HEK293 (cell line): ENCODE measurements at regions not wholly inside any gene's neighbourhood (a gene's known extent, or its start where the extent isn't known, plus 50 kb on each side); places are given as distances from the start of the nearest gene placed in this dataset.
A peak's percentile ranks its signal among the peaks of the same experiment; 100 is the strongest.

Source experiments
- CTCF ChIA-PET: fragments of 350-600 bp; formaldehyde crosslinking; extraction: SDS; loops from one replicate; lab custom pipeline; 2021; ENCODE audit warnings: antibody characterized with exemption; lab: Yijun Ruan, JAX
- POLR2A ChIA-PET: fragments of 300-600 bp; formaldehyde crosslinking; extraction: SDS; loops from one replicate; lab custom pipeline; 2020; ENCODE audit warnings: antibody characterized with exemption, inconsistent platforms; lab: Yijun Ruan, JAX
- H3K27ac ChIP-seq: fragments of 200-500 bp; sonication (Bioruptor generic); 2 replicates; pipeline ENCODE4 v1.5.1; 2014; ENCODE audit warnings: low read depth, low read length, control low read depth, inconsistent platforms; ENCODE audit errors: extremely low read depth
- H3K36me3 ChIP-seq, 2 experiments: fragments of 200-500 bp in 1 of 2; sonication (Bioruptor generic) in 1 of 2; 1 replicate in 1 of 2; 2 replicates in 1 of 2; pipeline ENCODE4 v1.5.1; 2014 to 2017; ENCODE audit warnings: inconsistent platforms in 2 of 2, low read length in 2 of 2; ENCODE audit not compliant: control insufficient read depth in 2 of 2, insufficient read depth in 1 of 2
- H3K4me1 ChIP-seq: fragments of 200-500 bp; sonication (Bioruptor generic); 2 replicates; pipeline ENCODE4 v1.5.1; 2014; ENCODE audit warnings: mild to moderate bottlenecking, low read length, inconsistent platforms; ENCODE audit not compliant: control insufficient read depth, insufficient read depth
- H3K4me3 ChIP-seq: 2 replicates; pipeline ENCODE4 v1.5.1; 2011; ENCODE audit warnings: low read depth, mild to moderate bottlenecking, control low read depth, low read length, moderate library complexity
- H3K9me3 ChIP-seq: fragments of 200-500 bp; sonication (Bioruptor generic); 2 replicates; pipeline ENCODE4 v1.5.1; 2014; ENCODE audit warnings: low read depth, low read length, inconsistent platforms; ENCODE audit not compliant: control insufficient read depth, insufficient read depth
- FEZF1 ChIP-seq: fragments of 450-650 bp; formaldehyde crosslinking; IDR thresholded peaks from 2 replicates; pipeline ENCODE4 v1.5.1; 2016; ENCODE audit warnings: missing biosample characterization, missing genetic modification characterization
- KLF10 ChIP-seq: fragments of 450-650 bp; IDR thresholded peaks from 2 replicates; pipeline ENCODE4 v1.5.1; 2018; ENCODE audit warnings: missing biosample characterization, mild to moderate bottlenecking, missing genetic modification characterization
- SETDB1 ChIP-seq: IDR thresholded peaks from one replicate; pipeline ENCODE4 v1.6.1; 2017; ENCODE audit warnings: mild to moderate bottlenecking, low read length, moderate library complexity, mixed read lengths; ENCODE audit not compliant: insufficient read length
- ZBTB1 ChIP-seq: fragments of 450-650 bp; formaldehyde crosslinking; IDR thresholded peaks from 2 replicates; pipeline ENCODE4 v1.5.1; 2016; ENCODE audit warnings: missing biosample characterization, missing genetic modification characterization
- ZNF202 ChIP-seq: fragments of 450-650 bp; formaldehyde crosslinking; IDR thresholded peaks from 2 replicates; pipeline ENCODE4 v1.5.1; 2016; ENCODE audit warnings: missing biosample characterization, missing genetic modification characterization, borderline replicate concordance
- ZNF239 ChIP-seq: fragments of 450-650 bp; formaldehyde crosslinking; IDR thresholded peaks from 2 replicates; pipeline ENCODE4 v1.5.1; 2016; ENCODE audit warnings: missing biosample characterization, missing genetic modification characterization
- ZNF521 ChIP-seq: fragments of 450-650 bp; formaldehyde crosslinking; IDR thresholded peaks from 2 replicates; pipeline ENCODE4 v1.5.1; 2017; ENCODE audit warnings: missing biosample characterization, mild to moderate bottlenecking, missing genetic modification characterization
- ZNF529 ChIP-seq: fragments of 450-650 bp; formaldehyde crosslinking; IDR thresholded peaks from 2 replicates; pipeline ENCODE4 v1.5.1; 2017; ENCODE audit warnings: missing genetic modification characterization, missing biosample characterization; ENCODE audit not compliant: insufficient replicate concordance
- ZNF596 ChIP-seq: fragments of 450-650 bp; IDR thresholded peaks from 2 replicates; pipeline ENCODE4 v1.5.0; 2018; ENCODE audit warnings: missing biosample characterization, mild to moderate bottlenecking, missing genetic modification characterization, moderate library complexity
- ZNF658 ChIP-seq: fragments of 450-650 bp; formaldehyde crosslinking; IDR thresholded peaks from 2 replicates; pipeline ENCODE4; 2016; ENCODE audit warnings: missing biosample characterization, missing genetic modification characterization
- ZNF664 ChIP-seq: fragments of 450-650 bp; formaldehyde crosslinking; IDR thresholded peaks from 2 replicates; pipeline ENCODE4 v1.5.1; 2016; ENCODE audit warnings: missing biosample characterization, missing genetic modification characterization
- ZNF707 ChIP-seq: fragments of 450-650 bp; formaldehyde crosslinking; IDR thresholded peaks from 2 replicates; pipeline ENCODE4 v1.5.1; 2016; ENCODE audit warnings: missing biosample characterization, missing genetic modification characterization
- ZNF76 ChIP-seq: fragments of 450-650 bp; formaldehyde crosslinking; IDR thresholded peaks from 2 replicates; pipeline ENCODE4; 2016; ENCODE audit warnings: low read depth, missing biosample characterization, missing genetic modification characterization, borderline replicate concordance
- ZNF837 ChIP-seq: fragments of 450-650 bp; formaldehyde crosslinking; IDR thresholded peaks from 2 replicates; pipeline ENCODE4 v1.5.1; 2016; ENCODE audit warnings: missing biosample characterization, missing genetic modification characterization
- ZXDB ChIP-seq: fragments of 450-650 bp; formaldehyde crosslinking; IDR thresholded peaks from 2 replicates; pipeline ENCODE4 v1.5.1; 2016; ENCODE audit warnings: missing biosample characterization, missing genetic modification characterization
- TF ChIP-seq, protein P1 (sequence below): fragments of 450-650 bp; formaldehyde crosslinking; IDR thresholded peaks from 2 replicates; pipeline ENCODE4 v1.5.1; 2016; ENCODE audit warnings: missing biosample characterization, missing genetic modification characterization
- TF ChIP-seq, protein P2 (sequence below): fragments of 450-650 bp; formaldehyde crosslinking; IDR thresholded peaks from 2 replicates; pipeline ENCODE4 v1.5.1; 2016; ENCODE audit warnings: missing biosample characterization, missing genetic modification characterization
- TF ChIP-seq, protein P3 (sequence below): fragments of 450-650 bp; formaldehyde crosslinking; optimal IDR thresholded peaks from 2 replicates; pipeline ENCODE3; 2016; ENCODE audit warnings: missing biosample characterization, mild to moderate bottlenecking, missing genetic modification characterization
- TF ChIP-seq, protein P4 (sequence below): fragments of 450-650 bp; formaldehyde crosslinking; IDR thresholded peaks from 2 replicates; pipeline ENCODE4 v1.5.1; 2016; ENCODE audit warnings: missing biosample characterization, missing genetic modification characterization, low read depth
- TF ChIP-seq, protein P5 (sequence below): fragments of 450-650 bp; formaldehyde crosslinking; IDR thresholded peaks from 2 replicates; pipeline ENCODE4 v1.5.1; 2017; ENCODE audit warnings: missing biosample characterization, mild to moderate bottlenecking, missing genetic modification characterization, moderate library complexity

DNA sequence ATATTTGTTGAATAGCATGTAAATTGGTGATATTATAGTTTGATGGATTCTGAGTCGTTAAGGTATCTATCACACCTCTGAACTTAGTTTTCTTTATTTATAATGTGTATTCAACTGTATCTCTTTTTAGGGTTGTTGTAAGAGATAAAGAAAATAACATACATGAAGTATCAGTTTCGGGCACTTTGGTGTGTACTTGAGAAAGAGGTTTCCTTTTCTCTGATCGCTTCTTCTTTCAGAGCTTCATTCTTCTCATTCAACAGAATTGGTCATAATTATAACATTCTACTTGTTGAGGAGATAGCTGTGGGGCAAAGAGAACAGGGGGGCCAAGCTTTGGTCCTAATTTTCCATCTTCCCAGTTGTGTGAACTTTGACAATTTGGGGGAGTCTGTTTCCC lies 508.0 kb downstream of the PLPP3 start:
- no peaks in the 10 kb centered on the region for H3K4me1 ChIP-seq
- H3K9me3 ChIP-seq, result no peaks in the 10 kb centered on the region
- H3K27ac ChIP-seq, result no peak overlapping the region
- H3K36me3 ChIP-seq, result no peaks in the 10 kb centered on the region
- POLR2A ChIA-PET, result no interaction called here
- no peak overlapping the region for H3K4me3 ChIP-seq
- TF ChIP-seq ZNF202 (tag by site-specific recombination) (no peak), ZNF664 (tag by site-specific recombination) (no peak), ZNF529 (tag by site-specific recombination) (no peak), ZNF837 (tag by site-specific recombination) (no peak), ZNF596 (no peak), KLF10 (tag by site-specific recombination) (no peak), ZXDB (tag by site-specific recombination) (no peak), ZNF707 (no peak), SETDB1 (no peak), ZNF658 (no peak), ZBTB1 (no peak), ZNF521 (tag by site-specific recombination) (no peak)
- TF ChIP-seq, protein P1, sequence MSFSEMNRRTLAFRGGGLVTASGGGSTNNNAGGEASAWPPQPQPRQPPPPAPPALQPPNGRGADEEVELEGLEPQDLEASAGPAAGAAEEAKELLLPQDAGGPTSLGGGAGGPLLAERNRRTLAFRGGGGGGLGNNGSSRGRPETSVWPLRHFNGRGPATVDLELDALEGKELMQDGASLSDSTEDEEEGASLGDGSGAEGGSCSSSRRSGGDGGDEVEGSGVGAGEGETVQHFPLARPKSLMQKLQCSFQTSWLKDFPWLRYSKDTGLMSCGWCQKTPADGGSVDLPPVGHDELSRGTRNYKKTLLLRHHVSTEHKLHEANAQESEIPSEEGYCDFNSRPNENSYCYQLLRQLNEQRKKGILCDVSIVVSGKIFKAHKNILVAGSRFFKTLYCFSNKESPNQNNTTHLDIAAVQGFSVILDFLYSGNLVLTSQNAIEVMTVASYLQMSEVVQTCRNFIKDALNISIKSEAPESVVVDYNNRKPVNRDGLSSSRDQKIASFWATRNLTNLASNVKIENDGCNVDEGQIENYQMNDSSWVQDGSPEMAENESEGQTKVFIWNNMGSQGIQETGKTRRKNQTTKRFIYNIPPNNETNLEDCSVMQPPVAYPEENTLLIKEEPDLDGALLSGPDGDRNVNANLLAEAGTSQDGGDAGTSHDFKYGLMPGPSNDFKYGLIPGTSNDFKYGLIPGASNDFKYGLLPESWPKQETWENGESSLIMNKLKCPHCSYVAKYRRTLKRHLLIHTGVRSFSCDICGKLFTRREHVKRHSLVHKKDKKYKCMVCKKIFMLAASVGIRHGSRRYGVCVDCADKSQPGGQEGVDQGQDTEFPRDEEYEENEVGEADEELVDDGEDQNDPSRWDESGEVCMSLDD, result no peak
- TF ChIP-seq, protein P2, sequence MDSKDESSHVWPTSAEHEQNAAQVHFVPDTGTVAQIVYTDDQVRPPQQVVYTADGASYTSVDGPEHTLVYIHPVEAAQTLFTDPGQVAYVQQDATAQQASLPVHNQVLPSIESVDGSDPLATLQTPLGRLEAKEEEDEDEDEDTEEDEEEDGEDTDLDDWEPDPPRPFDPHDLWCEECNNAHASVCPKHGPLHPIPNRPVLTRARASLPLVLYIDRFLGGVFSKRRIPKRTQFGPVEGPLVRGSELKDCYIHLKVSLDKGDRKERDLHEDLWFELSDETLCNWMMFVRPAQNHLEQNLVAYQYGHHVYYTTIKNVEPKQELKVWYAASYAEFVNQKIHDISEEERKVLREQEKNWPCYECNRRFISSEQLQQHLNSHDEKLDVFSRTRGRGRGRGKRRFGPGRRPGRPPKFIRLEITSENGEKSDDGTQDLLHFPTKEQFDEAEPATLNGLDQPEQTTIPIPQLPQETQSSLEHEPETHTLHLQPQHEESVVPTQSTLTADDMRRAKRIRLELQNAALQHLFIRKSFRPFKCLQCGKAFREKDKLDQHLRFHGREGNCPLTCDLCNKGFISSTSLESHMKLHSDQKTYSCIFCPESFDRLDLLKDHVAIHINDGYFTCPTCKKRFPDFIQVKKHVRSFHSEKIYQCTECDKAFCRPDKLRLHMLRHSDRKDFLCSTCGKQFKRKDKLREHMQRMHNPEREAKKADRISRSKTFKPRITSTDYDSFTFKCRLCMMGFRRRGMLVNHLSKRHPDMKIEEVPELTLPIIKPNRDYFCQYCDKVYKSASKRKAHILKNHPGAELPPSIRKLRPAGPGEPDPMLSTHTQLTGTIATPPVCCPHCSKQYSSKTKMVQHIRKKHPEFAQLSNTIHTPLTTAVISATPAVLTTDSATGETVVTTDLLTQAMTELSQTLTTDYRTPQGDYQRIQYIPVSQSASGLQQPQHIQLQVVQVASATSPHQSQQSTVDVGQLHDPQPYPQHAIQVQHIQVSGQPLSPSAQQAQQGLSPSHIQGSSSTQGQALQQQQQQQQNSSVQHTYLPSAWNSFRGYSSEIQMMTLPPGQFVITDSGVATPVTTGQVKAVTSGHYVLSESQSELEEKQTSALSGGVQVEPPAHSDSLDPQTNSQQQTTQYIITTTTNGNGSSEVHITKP, result no peak
- TF ChIP-seq, protein P3, sequence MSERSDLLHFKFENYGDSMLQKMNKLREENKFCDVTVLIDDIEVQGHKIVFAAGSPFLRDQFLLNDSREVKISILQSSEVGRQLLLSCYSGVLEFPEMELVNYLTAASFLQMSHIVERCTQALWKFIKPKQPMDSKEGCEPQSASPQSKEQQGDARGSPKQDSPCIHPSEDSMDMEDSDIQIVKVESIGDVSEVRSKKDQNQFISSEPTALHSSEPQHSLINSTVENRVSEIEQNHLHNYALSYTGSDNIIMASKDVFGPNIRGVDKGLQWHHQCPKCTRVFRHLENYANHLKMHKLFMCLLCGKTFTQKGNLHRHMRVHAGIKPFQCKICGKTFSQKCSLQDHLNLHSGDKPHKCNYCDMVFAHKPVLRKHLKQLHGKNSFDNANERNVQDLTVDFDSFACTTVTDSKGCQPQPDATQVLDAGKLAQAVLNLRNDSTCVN (tag by site-specific recombination), result no peak
- TF ChIP-seq, all 188 proteins: peak for 0
- CTCF ChIA-PET, result interaction anchor here (1.1 kb wide), 1 partner anchor 513 kb away, joined by 3 read pairs; no protein-coding TSS in a partner anchor

DNA sequence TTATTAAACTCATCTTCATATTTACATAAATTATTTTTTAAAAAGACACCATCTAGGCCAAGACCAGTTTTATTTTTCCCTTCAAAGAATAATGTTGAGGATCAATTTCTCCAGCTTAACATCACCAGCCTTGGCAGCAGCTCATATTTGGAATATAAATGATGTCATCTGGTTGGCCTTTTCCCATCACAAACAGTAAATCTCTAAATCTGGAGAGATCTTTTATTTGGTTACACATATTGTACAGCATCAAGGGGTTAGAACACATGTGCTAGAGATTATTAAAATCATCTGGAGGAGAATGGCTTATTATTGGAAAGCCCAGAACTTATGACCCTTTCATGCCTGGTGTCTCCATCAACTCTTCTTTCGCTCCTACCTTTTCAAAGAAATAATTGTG lies 508.8 kb downstream of the PLPP3 start:
- Histone ChIP-seq H3K4me1 (no peaks in the 10 kb centered on the region), H3K36me3 (no peaks in the 10 kb centered on the region), H3K4me3 (no peak overlapping the region), H3K9me3 (no peaks in the 10 kb centered on the region), H3K27ac (no peak overlapping the region)
- ChIA-PET POLR2A (no interaction called here), CTCF (interaction anchor here (1.0 kb wide), 1 partner anchor 130 kb away, joined by 3 read pairs; no protein-coding TSS in a partner anchor)
- TF ChIP-seq ZNF239 (tag by site-specific recombination), result no peak
- TF ChIP-seq, protein P4, sequence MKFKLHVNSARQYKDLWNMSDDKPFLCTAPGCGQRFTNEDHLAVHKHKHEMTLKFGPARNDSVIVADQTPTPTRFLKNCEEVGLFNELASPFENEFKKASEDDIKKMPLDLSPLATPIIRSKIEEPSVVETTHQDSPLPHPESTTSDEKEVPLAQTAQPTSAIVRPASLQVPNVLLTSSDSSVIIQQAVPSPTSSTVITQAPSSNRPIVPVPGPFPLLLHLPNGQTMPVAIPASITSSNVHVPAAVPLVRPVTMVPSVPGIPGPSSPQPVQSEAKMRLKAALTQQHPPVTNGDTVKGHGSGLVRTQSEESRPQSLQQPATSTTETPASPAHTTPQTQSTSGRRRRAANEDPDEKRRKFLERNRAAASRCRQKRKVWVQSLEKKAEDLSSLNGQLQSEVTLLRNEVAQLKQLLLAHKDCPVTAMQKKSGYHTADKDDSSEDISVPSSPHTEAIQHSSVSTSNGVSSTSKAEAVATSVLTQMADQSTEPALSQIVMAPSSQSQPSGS (tag by site-specific recombination), result peak; percentile 49
- TF ChIP-seq, protein P5, sequence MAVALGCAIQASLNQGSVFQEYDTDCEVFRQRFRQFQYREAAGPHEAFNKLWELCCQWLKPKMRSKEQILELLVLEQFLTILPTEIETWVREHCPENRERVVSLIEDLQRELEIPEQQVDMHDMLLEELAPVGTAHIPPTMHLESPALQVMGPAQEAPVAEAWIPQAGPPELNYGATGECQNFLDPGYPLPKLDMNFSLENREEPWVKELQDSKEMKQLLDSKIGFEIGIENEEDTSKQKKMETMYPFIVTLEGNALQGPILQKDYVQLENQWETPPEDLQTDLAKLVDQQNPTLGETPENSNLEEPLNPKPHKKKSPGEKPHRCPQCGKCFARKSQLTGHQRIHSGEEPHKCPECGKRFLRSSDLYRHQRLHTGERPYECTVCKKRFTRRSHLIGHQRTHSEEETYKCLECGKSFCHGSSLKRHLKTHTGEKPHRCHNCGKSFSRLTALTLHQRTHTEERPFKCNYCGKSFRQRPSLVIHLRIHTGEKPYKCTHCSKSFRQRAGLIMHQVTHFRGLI (tag by site-specific recombination), result 0 out of 2 replicates have a peak, but pooled peaks have one; percentile 31
- TF ChIP-seq FEZF1 (tag by site-specific recombination), result peak; percentile 46
- TF ChIP-seq ZNF76 (tag by site-specific recombination), result no peak
